ENCODE measurements at regions not wholly inside any gene's neighbourhood (a gene's known extent, or its start where the extent isn't known, plus 50 kb on each side); places are given as distances from the start of the nearest gene placed in this dataset.

DNA sequence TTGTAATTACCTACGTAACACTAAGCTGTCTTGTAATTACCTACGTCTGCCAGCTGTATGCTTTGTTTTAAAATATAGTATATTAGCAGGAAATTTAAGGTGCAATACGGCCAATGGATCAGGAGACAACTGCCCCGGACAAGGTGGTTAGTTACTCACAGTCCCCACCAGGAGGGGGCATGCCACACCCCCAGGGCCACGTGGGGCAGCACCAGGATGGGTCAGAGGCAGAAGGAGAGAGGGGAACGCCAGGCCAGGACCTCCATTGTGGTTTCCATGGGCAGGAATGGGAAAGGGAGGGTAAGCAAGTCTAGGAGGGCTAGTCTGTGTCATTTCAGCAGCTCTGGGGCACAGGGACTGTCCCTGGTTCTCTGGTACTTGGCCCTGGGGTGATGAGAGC, 140.1 kb downstream of the URI1 start:
- DNase-seq = no peak
- Histone ChIP-seq H3K36me3 (no peaks in the 10 kb centered on the region), H3K4me3 (ENCODE audit: low read depth, low read length) (no peak overlapping the region), H3K4me1 (peaks cover 7% of the 10 kb centered on the region), H3K27me3 (no peaks in the 10 kb centered on the region; the same call in 1 of the 2 replicates), H3K9me3 (no peaks in the 10 kb centered on the region)
- TF ChIP-seq, protein P1, sequence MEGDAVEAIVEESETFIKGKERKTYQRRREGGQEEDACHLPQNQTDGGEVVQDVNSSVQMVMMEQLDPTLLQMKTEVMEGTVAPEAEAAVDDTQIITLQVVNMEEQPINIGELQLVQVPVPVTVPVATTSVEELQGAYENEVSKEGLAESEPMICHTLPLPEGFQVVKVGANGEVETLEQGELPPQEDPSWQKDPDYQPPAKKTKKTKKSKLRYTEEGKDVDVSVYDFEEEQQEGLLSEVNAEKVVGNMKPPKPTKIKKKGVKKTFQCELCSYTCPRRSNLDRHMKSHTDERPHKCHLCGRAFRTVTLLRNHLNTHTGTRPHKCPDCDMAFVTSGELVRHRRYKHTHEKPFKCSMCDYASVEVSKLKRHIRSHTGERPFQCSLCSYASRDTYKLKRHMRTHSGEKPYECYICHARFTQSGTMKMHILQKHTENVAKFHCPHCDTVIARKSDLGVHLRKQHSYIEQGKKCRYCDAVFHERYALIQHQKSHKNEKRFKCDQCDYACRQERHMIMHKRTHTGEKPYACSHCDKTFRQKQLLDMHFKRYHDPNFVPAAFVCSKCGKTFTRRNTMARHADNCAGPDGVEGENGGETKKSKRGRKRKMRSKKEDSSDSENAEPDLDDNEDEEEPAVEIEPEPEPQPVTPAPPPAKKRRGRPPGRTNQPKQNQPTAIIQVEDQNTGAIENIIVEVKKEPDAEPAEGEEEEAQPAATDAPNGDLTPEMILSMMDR (IDR thresholded peaks at IDR 0.05; ENCODE audit: low read depth, low read length) = no peak

DNA sequence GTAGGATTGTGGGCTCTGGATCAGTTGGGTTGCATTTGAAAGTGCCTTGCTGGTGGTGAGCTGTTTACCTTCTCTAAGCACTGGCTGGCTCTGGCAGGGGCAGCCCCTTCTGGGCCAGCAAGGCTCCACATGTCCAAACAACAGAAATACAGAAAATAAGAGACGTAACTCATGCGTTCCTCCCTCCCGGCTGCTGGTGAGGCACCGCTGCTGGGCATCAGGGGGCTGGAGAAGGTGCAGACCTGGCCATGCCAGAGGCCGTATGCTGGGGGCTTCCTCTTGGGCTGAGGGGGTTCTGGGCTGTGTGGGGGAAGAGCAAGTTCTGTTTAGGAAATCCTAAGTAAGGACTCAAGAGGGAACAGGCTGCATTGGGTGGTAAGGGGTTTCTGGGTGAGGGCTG, 140.6 kb downstream of the URI1 start:
- Histone ChIP-seq H3K36me3 (no peaks in the 10 kb centered on the region), H3K9me3 (no peaks in the 10 kb centered on the region), H3K27me3 (no peaks in the 10 kb centered on the region; the same call in 1 of the 2 replicates), H3K4me3 (ENCODE audit: low read depth, low read length) (no peak overlapping the region), H3K4me1 (peaks cover 7% of the 10 kb centered on the region)
- TF ChIP-seq, protein P1 (IDR thresholded peaks at IDR 0.05; ENCODE audit: low read depth, low read length) = no peak
- no peak for DNase-seq

DNA sequence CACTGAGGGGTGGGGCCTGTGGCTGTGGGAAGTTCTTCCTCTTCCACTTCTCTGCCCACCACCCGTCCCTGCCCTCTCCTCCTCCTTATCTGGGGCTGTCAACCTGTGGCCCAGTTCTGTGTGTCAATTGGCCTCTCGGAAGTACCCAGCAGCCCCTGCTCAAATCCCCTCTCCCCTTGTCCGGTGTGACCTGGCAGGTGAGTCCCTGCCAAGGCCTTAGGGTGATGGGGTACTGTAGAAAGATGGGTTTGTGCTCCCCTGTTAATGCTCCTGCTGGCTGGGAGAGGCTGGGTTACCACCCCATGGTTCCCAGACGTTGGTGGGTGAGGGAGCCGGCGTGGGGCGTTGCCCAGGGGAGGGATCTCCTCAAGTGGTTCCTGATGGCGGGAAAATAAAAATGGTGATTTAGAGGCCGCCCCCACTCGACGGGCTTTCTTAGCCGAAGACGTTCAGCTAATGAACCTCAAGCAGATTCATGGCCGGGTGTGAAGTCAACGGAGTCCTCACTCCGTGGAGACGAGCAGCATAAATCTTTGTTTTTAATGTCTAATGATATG, 141.2 kb downstream of the URI1 start:
- DNase-seq = no peak
- H3K27me3 ChIP-seq = no peaks in the 10 kb centered on the region; the same call in 1 of the 2 replicates
- no peaks in the 10 kb centered on the region for H3K9me3 ChIP-seq
- TF ChIP-seq, protein P1 (IDR thresholded peaks at IDR 0.05; ENCODE audit: low read depth, low read length) = no peak
- peaks cover 7% of the 10 kb centered on the region for H3K4me1 ChIP-seq
- no peaks in the 10 kb centered on the region for H3K36me3 ChIP-seq
- no peak overlapping the region for H3K4me3 ChIP-seq (ENCODE audit: low read depth, low read length)

DNA sequence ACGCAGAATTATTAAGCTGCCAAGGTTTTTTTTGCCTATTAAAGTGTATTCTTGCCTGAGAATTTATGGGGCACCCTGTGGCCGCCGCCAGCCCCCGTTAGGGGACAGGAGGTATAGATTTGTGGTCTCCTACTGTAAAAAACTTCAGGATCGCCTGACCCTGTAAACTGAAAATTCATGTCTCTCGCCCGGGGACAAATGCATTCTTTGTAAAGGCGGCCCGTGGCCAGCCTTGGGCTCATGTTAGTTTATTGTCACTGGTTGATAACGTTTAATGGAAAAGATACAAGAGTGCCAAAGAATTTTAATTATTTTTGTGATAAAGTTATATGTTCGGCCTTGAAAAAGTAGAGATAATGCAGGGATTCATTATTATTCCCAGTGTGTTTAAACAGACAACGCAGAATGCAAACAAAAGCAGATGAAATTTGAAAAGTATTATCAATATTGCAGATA, 141.7 kb downstream of the URI1 start:
- TF ChIP-seq, protein P1 (IDR thresholded peaks at IDR 0.05; ENCODE audit: low read depth, low read length) = no peak
- Histone ChIP-seq H3K27me3 (no peaks in the 10 kb centered on the region; the same call in 1 of the 2 replicates), H3K9me3 (no peaks in the 10 kb centered on the region), H3K4me3 (ENCODE audit: low read depth, low read length) (peak overlapping the region; percentile 41), H3K36me3 (no peaks in the 10 kb centered on the region), H3K4me1 (peaks cover 7% of the 10 kb centered on the region)
- no peak for DNase-seq

DNA sequence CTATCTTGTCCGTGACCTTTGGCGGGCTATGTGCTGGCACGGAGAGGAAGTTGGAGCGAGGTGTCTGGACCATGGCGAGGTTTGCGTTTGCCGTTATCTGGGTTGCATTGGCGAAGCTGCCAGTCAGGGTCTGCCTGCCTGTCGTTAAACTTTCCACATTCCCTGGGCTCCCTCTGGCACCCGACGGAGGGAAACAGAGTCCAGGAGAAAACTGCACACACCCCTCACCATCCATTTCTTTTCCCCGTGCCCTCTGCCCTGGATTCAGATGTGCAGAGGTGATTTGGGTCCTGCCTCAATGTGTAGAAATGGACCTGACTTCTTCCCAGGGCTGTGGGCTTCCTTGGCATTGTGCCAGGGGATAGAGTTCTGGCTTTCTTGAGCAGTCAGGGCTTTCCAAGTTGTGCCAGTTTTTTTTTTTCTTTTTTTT, 142.4 kb downstream of the URI1 start:
- Histone ChIP-seq H3K9me3 (no peaks in the 10 kb centered on the region), H3K4me3 (ENCODE audit: low read depth, low read length) (peak overlapping the region; percentile 41), H3K4me1 (peaks cover 7% of the 10 kb centered on the region), H3K27me3 (no peaks in the 10 kb centered on the region; the same call in 1 of the 2 replicates), H3K36me3 (no peaks in the 10 kb centered on the region)
- TF ChIP-seq, protein P1 (IDR thresholded peaks at IDR 0.05; ENCODE audit: low read depth, low read length) = no peak
- DNase-seq = peak; percentile 53

DNA sequence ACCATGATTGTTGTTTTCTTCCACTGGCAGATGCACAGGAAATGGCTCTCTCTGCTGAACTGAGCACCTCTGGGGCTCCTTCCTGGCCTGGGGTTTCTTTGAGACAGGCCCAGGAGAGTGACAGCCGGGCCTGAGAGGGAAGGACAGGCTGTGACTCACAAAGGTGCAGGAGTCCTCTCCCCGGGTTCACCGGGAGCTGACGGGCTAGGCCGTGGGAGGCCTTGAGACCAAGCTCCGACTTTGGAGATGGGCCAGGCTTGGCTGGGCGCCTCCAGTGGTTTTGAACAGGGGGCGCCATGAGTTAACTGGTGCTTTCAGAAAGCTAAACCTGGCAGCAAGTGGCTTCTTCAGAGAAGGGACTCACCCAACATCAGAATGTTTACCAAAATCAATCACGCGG, 143.4 kb downstream of the URI1 start:
- Histone ChIP-seq H3K36me3 (no peaks in the 10 kb centered on the region), H3K27me3 (no peaks in the 10 kb centered on the region; the same call in 1 of the 2 replicates), H3K4me1 (peaks cover 7% of the 10 kb centered on the region), H3K4me3 (ENCODE audit: low read depth, low read length) (no peak overlapping the region), H3K9me3 (no peaks in the 10 kb centered on the region)
- TF ChIP-seq, protein P1 (IDR thresholded peaks at IDR 0.05; ENCODE audit: low read depth, low read length) = peak; percentile 53
- DNase-seq = peak; percentile 59

All from BE2C (cell line).